NCI-H1092 treated with DMSO at 0.1 percent for 48 hours (cell line): ENCODE measurements at regions not wholly inside any gene's neighbourhood (a gene's known extent, or its start where the extent isn't known, plus 50 kb on each side); places are given as distances from the start of the nearest gene placed in this dataset.

ENCODE experiments used
- DNase-seq: peaks from one replicate; lab custom pipeline; 2025; lab: John Stamatoyannopoulos, UW

DNA sequence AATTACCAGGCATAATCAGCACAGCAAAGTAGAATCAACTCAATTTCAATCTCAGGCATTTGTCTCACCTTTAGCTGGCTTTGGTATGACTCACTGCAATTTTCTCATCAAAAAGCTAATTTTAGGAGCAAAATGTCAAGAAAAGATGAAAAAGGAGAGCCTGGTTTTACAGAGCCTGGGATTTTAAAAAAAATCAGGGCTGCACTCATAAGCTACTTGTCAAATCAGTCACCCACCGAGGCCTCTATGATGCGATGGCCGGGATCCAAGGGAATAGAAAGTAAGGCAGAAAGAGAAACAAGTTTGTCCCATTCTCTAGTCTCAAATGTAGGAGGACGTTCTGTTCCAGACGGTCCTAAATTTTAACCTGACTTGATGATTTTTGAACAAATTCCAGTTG is 170.9 kb downstream of the SOCS6 start:
- no peak for DNase-seq

DNA sequence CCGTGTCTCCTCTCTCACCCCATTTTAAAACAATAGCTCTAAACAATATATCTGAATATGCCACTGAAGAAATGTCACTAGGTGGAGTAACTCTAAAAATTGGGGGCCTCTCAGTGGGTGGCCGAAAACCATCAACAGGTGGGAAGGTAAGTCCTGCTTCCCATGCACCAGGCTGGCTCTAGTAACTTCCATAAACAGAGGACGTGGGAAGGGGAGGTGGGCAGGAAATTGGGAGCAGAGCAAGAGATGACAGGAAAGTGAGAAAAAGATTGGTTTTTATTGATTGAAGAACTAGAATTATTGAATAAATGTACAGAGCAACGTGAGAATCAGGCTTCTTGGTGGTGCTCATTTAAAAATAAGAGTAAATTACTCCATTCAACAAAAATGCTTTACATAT is 170.4 kb downstream of the SOCS6 start:
- no peak for DNase-seq

DNA sequence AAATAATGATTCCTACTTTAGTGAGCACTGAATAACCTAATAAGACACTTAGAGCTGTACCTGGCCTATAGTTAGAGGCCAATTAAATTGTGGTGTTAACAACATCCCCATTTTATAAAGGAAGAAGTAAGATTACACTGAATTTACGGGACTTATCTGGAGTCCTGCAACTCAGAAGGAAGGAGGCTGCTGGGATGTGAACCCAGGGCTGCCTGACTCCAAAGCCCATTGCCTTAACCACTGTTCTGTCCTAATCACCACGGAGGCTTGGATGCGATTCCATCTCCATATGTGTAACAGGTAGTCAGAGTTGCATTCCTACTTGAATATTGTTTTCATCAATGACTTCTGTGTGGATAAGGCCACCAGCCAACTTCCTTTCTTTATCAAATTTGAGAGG is 168.9 kb downstream of the SOCS6 start:
- no peak for DNase-seq

DNA sequence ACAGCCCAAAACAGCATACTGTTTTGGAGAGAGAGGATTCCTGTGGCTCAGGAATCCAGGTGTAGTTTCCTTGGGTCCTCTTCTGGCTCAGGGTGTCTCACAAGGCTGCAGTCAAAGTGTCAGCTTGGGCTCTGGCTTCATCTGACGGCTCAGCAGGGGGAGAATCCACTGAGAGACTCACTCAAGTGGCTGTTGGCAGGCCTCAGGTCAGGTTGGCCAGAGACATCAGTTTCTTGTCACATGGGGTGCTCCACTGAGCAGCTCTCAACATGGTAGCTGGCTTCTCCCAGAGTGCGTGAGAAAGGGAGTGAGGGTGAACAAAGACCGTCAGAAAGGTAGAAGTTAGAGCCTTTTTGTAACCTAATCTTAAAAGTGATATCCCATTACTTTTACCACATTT is 168.4 kb downstream of the SOCS6 start:
- DNase-seq = no peak

DNA sequence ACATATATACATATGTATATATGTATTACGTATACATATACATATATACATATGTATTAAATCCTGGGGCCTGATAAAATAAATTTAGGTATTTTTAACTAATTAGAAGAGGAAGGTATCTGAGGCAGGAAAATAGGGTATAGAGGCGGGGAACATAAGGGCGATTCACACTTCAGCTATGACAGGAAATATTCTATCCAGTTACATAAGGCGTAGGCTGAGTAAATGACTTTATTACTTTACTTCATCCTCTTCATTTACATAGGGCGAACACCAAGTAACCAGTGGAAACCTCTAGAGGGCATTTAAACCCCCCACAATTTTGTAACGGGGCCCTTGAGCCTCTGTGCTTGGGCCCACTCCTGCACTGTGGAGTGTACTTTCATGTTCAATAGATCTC is 167.5 kb downstream of the SOCS6 start:
- no peak for DNase-seq

DNA sequence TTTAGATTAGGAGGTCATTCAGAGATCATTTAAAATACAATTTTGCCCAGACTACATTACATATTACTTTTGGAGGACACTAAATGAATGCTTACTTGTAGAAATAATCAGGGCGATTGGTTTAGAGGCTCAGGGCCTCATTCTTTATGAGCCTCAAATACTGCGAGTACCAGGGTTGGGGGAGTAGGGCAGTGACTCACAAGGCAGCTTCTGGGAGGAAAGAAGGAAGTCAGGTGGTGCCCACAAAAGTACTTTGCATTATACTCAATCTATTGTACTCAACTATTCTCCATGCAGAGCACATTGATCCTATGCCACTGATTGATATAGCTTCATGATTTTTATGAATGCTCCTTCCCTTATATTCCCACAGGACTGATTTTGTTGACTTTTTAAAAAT is 166.9 kb downstream of the SOCS6 start:
- DNase-seq = no peak

DNA sequence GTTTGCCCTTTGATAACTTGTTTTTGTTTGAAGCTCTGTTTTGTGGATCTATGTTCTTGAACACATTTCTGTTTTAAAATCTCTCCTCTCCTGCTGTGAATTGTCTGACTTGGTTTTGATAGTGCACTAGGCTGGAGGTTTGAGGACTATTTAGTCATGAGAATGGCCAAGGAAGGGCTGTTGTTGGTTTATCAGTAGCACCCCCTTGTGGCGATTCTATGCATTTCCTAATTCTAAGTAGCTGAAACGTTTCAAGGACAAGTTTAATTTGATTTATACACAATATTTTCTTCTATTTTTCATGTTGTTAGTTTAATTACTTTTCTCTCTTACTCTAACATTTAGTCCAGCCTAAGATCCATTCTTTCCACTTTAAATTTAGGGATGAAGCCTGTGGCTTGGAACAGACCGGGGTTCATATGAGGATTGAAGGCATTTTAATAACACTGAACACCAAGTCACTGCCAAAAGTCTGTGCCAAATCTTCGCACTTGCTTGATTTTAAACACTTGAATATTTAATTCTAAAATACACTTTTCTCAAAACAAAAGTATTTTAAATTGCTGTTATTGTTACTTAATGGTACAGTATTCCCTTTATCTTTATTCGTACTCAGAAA is 166.0 kb downstream of the SOCS6 start:
- peak; percentile 72 for DNase-seq

DNA sequence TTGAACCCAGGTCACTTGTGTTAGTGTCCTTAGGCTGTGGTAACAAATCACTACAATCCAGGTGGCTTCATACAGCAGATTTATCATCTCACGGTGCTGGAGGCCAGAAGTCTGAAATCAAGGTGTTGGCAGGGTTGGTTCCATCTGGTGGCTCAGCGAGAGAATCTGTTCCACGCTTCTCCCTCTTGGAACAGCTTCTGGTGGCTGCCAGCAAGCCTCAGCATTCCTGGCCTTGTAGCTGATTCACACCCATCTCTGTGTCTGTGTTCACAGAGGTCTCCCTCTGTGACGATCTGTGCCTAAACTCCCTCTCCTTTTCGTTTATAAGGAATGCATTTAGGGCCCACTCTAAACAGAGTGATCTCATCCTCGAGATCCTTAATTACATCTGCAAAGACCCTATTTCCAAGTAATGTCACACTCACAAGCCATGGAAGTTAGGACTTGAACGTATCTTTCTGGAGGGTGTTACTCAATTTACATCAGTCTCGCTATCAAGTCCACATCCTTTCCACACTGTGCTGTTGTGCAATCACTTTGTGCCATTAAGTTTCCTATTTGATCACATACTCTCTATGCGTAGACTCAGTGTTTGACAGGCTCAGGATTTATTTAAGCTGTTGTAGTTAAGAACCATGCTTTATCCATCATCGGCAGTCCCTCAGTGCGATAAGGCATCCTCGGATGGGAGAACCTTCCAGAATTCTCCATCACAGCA is 164.4 kb downstream of the SOCS6 start:
- DNase-seq = no peak

DNA sequence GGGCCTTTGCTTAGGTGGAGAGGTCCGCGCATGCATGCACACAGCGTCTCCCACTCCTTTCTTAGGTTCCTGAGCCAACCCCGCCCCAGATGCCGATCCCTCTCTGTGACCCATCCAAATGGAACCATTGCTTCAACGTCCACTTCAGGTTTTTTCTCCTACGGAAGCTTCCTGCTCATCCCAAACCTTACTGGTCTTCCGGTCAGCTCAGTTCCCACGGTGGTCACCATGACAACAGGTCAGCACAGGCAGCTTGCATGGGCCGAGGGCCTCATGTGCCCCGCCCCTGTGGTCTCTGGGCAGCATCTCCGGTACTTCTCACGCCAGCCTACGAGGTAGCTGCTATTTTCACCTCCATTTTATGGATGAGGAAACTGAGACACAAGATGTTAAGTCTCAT is 163.7 kb downstream of the SOCS6 start:
- no peak for DNase-seq

DNA sequence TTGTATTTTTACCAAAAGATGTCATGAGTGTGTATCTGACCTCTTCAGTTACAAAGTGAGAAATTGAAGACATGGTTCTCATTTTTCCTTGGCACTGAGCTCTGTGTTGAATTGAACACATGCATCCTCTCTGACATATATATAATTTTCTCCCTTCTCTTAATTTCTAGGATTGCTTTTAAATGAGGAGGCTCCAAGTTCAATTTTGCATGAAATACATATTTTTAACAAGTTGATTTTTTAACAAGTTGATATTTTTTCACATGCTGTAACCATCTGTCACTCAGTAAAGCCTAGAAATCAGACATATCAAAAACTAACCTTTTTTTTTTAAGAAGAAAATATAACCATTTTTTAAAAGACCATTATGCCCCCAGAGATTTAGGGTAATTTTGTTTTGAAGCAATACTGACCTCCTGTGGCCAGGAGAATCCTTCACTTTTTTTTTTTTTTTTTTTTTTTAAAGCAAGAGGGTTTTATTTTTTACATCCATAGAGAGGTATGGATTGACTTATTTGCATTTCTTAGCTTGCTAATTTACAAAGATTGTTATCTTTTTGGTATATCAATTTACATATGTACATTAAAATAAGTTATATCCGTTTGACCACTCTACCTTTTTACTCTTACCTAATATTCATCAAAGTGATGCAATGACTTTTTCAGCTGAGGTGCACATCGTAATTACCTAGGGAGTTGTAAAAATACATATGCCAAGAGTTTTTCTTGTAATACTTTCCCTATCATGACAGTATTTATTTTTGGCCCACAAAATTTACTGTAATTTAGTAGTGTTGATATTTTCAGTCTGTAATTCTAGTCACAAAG is 161.8 kb downstream of the SOCS6 start:
- peak; percentile 18 for DNase-seq

DNA sequence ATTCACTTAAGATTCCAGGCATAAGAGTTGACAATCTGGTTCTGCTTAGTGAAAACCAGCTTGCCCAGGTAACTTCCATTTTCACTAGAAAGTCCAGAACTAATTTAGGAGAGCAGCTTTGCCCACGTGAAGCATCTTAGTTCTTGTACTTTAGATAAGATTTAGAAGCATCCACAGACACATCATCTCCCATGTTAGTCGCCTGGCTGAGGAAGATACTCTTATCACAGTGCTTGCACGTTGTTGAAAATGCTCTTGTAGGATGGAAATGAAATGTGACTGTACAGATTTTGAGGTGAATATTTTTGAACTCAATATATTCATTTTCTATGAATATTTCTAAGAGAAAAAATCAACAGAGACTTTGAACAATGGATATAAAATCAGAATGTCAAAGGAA is 159.7 kb downstream of the SOCS6 start:
- DNase-seq = no peak

DNA sequence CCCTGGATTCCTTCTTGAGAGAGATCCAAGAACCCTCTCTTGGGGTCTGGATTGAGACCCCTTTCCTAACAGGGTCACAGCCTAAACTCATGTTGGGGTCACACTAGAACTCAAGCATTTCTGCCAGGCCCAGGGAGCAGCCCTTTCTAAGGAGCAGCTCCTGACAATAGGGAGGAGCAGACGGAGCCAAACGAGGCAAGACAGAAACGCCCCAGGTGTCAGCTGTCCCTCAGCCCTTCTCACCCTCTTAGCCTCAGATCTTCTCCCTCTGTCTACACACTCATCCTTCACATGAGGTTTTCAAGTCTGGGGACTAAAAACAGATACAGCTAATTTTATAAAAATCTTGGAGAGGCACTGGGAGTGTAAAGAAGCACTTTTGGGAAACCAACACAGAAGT is 157.2 kb downstream of the SOCS6 start:
- DNase-seq = no peak

DNA sequence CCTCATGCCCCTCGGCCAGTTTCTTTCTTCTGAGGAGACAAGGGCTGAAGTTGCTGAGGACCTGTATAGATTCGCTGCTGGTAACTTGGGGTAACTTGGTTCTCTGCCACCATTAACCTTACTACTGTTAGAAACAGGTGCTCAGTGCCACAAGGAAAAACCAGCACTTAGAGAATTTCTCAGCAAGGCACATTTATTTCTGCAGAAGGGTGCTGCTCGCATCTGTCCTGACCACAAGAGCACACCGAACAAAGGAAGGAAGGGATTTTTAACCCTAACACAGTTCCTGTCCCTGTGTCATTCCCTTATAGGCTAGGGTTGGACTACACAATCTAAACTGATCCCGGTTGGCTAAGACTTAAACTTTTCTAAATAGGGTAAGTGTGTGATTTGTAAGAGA is 154.1 kb downstream of the SOCS6 start:
- DNase-seq = no peak

DNA sequence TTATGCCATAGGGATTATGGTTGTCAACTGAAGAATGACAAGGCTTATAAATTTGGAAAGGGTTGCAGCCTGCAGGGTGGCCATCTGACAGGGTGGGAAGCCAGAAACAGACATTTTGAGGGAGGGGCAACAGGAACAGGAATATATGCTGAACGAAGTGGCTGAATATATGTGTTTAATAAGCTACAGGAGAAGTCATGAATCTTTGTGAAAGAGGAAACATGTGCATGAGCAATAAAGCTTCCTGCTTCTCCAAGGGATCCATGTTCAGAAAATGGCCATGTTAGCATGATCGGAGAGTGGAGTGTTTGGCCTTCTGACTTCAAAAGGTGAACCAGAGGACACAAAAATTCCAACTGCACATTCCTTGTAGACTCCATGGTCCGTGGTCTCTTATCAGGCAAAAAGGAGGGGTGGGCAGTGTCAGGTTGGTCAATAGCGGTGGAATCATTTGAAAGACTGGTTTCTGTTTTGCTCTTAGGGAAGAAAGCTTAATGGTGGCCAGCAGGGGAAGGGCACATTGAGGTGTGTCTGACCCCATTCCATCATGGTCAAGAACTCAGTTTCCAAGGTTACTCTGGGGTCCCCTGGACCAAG is 144.1 kb downstream of the SOCS6 start:
- no peak for DNase-seq

DNA sequence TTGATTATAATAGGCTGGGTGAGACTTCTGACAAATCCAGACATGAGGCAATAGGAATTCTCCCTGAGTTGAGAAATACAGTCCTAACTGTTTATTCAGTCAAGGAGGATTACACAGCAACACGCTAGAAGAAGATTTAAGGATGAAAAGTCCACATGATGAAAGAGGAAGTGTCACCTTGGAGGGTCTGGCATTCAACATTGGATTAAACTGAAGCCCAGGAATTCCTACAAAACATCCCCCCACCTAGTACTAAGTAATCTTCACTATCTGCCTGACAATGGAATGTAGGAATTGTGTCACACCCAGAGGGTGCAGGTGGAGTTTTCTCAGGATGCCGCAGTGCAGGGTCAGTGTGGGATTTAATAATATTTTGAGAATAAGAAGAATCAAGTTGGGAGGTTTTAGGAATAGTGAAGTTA is 142.4 kb downstream of the SOCS6 start:
- DNase-seq = no peak

DNA sequence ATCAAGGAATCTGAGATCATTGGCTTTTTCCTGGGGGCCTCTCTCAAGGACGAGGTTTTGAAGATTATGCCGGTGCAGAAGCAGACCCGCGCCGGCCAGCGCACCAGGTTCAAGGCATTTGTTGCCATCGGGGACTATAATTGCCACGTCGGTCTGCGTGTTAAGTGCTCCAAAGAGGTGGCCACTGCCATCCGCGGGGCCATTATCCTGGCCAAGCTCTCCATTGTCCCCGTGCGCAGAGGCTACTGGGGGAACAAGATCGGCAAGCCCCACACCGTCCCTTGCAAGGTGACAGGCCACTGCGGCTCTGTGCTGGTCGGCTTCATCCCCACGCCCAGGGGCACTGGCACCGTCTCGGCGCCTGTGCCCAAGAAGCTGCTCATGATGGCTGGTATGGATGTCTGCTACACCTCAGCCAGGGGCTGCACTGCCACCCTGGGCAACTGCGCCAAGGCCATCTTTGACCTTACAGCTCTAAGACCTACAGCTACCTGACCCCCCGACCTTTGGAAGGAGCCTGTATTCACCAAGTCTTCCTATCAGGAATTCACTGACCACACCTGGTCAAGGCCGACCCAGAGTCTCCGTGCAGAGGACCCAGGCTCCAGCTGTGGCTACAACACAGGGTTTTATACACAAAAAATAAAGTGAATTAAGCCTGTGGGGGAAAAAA is 141.8 kb downstream of the SOCS6 start:
- no peak for DNase-seq

DNA sequence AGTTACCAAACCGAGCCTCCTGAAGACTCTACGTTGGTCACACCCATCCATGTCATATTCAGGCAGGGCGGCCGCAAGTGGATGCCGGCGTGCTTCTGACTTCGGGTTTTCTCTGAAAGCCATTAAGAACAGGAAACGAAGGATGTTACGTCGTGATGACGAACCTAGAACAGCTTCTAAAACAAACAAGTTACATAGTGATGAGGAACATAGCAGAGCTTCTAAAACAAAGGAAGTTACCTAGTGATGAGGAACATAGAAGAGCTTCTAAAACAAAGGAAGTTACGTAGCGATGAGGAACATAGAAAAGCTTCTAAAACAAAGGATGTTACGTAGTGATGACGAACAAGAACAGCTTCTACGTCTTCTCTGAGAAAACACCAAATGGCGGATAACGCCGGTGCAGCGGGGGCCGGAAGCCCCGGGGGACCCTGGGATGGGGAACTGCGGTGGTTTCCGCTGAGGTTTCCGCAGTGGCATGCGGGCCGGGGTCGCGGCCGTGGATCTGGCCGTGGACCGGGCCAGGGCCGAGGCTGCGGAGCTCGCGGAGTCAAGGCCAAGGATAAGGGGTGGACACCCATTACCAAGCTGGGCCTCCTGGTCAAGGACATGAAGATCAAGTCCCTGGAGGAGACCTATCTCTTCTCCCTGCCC is 141.1 kb downstream of the SOCS6 start:
- DNase-seq = no peak

DNA sequence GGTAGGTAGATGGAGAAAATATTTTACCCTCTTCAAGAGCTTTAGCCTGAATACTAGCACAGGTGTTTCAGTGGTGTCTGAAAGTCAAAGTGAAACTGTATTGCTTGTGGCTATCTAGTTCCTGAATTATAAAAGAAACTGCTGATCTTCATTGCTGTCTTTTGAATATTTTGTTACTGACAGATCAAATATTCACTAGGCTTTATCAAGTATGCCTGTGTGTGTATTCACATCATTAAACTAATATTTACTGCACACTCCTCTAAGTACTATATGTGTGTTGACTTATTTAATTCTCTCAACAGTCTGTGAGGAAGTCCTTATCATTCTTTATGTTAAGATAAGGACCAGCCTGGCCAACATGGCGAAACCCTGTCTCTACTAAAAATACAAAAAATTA is 139.6 kb downstream of the SOCS6 start:
- no peak for DNase-seq

DNA sequence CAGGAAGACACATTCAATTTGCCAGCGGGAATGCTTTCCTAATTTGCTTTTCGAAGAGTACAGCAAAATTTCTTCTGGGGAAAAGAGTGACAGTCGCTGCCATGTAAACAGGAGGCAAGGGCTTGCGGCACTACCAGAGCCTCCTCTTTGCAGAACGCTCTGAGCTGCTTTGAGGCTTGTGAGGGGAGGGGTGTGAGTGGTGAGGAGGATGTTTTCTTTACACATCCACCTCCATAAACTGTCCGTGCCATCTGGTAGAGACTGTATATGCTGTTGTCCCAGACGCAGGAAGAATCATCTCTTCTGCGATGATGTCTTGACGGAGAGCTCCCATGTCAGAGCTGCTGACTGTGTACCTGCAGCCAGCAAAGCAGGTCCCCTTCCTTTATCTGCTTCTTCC is 138.0 kb downstream of the SOCS6 start:
- DNase-seq = no peak

DNA sequence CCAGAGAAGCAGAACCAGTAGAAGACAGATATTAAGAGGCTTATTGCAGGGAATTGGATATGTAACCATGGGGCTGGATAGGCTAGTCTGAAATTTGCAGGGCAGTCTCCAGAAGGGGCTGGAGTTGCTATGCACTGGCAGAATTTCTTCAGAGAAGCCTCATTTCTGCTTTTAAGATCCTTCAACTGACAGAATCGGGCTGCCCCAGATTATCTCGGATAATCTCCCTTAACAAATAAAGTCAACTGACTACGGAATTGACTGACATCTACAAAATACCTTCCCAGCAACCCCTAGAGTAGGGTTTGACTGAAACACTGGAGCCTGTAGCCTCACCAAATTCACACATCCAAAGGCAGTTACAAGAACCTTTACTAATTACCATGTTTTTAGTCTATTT is 136.4 kb downstream of the SOCS6 start:
- DNase-seq = no peak

DNA sequence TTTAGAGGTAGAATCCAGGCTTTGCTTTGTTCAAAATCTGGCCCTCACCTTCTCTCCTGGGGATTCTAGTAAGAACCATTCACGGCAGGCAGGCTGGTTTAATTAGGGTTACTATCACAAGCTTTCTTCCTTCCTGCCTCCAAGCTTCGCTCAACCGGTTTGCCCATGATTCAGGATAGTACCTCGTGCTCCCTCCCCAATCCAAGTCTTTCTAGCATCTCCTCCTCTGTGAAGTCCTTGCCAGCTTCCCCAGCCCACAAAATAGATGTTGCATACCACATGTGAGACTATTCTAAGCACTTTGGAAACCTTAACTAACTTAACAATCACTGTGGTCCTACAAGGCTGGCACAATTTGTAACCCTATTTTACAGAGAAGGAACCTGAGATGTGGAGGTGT is 135.1 kb downstream of the SOCS6 start:
- DNase-seq = no peak

DNA sequence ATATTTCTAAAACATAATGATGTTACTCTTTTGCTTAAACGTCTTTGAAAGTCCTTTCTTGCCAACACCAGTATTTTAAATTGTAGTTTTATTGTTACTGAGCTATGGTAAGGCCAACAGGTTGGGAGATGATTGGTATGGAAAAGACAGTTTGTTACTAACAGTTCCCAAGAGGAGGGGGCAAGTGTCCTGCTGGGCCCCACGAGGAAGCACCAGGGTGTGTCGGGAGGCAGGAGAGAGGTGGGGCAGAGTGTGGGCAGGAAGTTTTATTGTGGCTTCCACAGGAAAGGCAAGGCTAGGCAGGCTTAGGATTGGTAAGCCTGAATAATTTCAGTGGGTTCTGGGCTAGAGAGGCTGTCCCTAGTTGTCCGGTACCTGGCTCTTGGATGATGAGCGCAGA is 134.3 kb downstream of the SOCS6 start:
- DNase-seq = no peak
